ENCODE measurements at regions not wholly inside any gene's neighbourhood (a gene's known extent, or its start where the extent isn't known, plus 50 kb on each side); places are given as distances from the start of the nearest gene placed in this dataset.

DNA sequence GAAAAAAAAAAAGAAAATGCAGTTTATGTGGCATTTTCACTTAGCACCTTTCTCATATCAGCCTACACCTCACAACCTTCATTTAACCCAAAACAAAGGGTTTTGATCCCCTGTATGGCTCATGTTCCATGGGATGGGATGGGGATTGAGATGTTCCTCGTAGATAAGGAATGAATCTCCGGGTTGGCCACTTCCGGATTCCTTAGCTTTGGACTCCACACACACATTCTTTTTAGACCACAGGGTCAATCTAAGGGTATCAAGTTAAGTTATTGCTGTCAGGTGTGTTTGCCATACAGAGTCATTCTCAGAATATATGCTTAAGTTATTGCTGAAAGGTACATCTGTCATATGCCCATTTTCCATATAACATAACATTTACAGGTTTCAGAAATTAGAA, 301.4 kb upstream of the TGFBR2 start:
- no peak overlapping the region for H3K4me3 ChIP-seq (ENCODE audit: low read depth, low read length)
- TF ChIP-seq, protein P1, sequence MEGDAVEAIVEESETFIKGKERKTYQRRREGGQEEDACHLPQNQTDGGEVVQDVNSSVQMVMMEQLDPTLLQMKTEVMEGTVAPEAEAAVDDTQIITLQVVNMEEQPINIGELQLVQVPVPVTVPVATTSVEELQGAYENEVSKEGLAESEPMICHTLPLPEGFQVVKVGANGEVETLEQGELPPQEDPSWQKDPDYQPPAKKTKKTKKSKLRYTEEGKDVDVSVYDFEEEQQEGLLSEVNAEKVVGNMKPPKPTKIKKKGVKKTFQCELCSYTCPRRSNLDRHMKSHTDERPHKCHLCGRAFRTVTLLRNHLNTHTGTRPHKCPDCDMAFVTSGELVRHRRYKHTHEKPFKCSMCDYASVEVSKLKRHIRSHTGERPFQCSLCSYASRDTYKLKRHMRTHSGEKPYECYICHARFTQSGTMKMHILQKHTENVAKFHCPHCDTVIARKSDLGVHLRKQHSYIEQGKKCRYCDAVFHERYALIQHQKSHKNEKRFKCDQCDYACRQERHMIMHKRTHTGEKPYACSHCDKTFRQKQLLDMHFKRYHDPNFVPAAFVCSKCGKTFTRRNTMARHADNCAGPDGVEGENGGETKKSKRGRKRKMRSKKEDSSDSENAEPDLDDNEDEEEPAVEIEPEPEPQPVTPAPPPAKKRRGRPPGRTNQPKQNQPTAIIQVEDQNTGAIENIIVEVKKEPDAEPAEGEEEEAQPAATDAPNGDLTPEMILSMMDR (IDR thresholded peaks at IDR 0.05; ENCODE audit: low read depth, low read length), result no peak
- no peaks in the 10 kb centered on the region for H3K4me1 ChIP-seq
- H3K9me3 ChIP-seq, result no peaks in the 10 kb centered on the region
- no peaks in the 10 kb centered on the region for H3K27me3 ChIP-seq
- no peaks in the 10 kb centered on the region for H3K36me3 ChIP-seq
- DNase-seq, result no peak

GRCh38 chr3:30306896-30307295, 299.5 kb upstream of the TGFBR2 start:
- no peak for DNase-seq
- Histone ChIP-seq H3K9me3 (no peaks in the 10 kb centered on the region), H3K4me3 (ENCODE audit: low read depth, low read length) (no peak overlapping the region), H3K27me3 (no peaks in the 10 kb centered on the region), H3K36me3 (no peaks in the 10 kb centered on the region), H3K4me1 (no peaks in the 10 kb centered on the region)
- TF ChIP-seq, protein P1 (IDR thresholded peaks at IDR 0.05; ENCODE audit: low read depth, low read length), result no peak

DNA sequence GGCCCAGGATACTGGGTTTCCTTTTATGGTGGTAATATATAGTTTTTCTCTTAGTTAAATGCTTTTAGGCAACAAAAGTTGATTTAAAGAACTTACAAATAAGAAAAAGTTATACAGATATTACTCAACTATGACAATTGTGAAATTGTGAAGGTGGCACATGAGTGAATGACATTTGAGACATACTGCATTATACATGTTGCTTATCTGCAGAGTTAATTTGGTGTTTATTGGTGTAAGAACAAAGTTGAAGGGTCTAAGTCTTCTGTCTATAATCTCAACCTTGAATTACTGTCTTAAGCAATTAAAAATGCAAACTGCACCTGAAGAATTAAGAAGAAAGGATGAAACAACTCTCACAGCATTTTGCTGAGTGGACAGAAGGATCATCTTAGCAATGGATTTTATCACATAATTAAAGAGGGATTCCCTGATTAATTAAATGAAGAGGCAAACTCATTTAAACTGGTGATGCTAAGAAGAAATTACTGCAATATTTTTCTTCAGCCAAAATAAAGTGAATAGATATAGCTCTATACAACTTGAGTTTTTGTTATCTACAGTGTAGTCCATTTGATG, 298.9 kb upstream of the TGFBR2 start:
- no peaks in the 10 kb centered on the region for H3K4me1 ChIP-seq
- no peaks in the 10 kb centered on the region for H3K36me3 ChIP-seq
- H3K9me3 ChIP-seq, result no peaks in the 10 kb centered on the region
- TF ChIP-seq, protein P1 (IDR thresholded peaks at IDR 0.05; ENCODE audit: low read depth, low read length), result no peak
- no peaks in the 10 kb centered on the region for H3K27me3 ChIP-seq
- DNase-seq, result no peak
- H3K4me3 ChIP-seq (ENCODE audit: low read depth, low read length), result no peak overlapping the region

DNA sequence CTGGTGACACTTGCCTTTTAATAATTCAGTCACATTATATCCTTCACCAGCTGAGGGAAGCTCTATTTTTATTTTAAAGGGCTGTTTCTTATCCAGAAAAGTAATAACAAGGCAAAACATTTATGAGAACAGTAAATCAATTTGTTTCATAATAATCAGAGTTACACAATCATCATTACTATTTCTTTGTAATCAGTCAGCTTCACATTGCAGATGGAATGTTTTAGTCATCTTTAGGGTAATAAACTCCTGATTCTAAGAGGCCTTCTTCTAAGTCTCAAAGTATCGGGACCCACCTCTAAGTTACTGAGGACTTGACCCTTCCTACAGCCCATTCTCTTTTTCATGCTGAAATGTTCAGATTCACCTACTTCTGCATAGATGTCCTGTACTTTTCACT, 298.3 kb upstream of the TGFBR2 start:
- DNase-seq, result no peak
- Histone ChIP-seq H3K4me1 (no peaks in the 10 kb centered on the region), H3K9me3 (no peaks in the 10 kb centered on the region), H3K36me3 (no peaks in the 10 kb centered on the region), H3K27me3 (no peaks in the 10 kb centered on the region), H3K4me3 (ENCODE audit: low read depth, low read length) (no peak overlapping the region)
- TF ChIP-seq, protein P1 (IDR thresholded peaks at IDR 0.05; ENCODE audit: low read depth, low read length), result no peak

GRCh38 chr3:30309961-30310954, 296.1 kb upstream of the TGFBR2 start:
- DNase-seq, result no peak
- no peaks in the 10 kb centered on the region for H3K36me3 ChIP-seq
- no peaks in the 10 kb centered on the region for H3K4me1 ChIP-seq
- no peaks in the 10 kb centered on the region for H3K9me3 ChIP-seq
- TF ChIP-seq, protein P1 (IDR thresholded peaks at IDR 0.05; ENCODE audit: low read depth, low read length), result no peak
- no peak overlapping the region for H3K4me3 ChIP-seq (ENCODE audit: low read depth, low read length)
- no peaks in the 10 kb centered on the region for H3K27me3 ChIP-seq

DNA sequence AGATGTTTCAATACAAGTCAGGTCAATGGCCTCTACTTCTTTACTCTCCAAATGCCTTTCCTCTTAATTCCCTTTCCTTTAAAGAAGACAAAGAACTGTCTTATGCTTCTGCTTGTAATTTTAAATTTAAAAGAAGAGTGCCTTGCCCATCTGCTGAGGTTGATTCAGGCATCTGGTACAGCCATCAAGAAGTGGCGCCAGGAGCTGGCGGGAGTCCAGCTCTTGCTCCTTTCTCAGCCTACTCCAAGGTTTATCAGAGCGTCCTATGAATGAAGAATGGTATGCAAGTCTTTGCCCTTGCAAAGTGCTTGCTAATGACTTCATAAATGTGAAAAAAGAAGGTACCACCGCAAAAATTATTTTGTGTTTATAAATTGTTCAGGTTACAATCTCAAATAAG, 294.6 kb upstream of the TGFBR2 start:
- no peaks in the 10 kb centered on the region for H3K27me3 ChIP-seq
- H3K4me3 ChIP-seq (ENCODE audit: low read depth, low read length), result no peak overlapping the region
- no peaks in the 10 kb centered on the region for H3K4me1 ChIP-seq
- no peaks in the 10 kb centered on the region for H3K9me3 ChIP-seq
- TF ChIP-seq, protein P1 (IDR thresholded peaks at IDR 0.05; ENCODE audit: low read depth, low read length), result no peak
- no peak for DNase-seq
- H3K36me3 ChIP-seq, result no peaks in the 10 kb centered on the region
